Brain microvascular endothelial cell (primary cell): ENCODE measurements at regions not wholly inside any gene's neighbourhood (a gene's known extent, or its start where the extent isn't known, plus 50 kb on each side); places are given as distances from the start of the nearest gene placed in this dataset.

Experiments
- DNase-seq: peaks from one replicate; pipeline ENCODE4 v3.0.0-alpha.2; 2020
- H3K27ac ChIP-seq: fragments of 250-450 bp; sonication (Bioruptor Pico); 2 replicates; pipeline ENCODE4 v1.5.1; 2020; ENCODE audit warnings: mild to moderate bottlenecking, moderate library complexity
- H3K27me3 ChIP-seq: fragments of 250-450 bp; sonication (Bioruptor Pico); replicated peaks from 2 replicates; pipeline ENCODE4 v1.5.1; 2020; ENCODE audit warnings: mild to moderate bottlenecking
- H3K36me3 ChIP-seq: fragments of 250-450 bp; sonication (Bioruptor Pico); replicated peaks from 2 replicates; pipeline ENCODE4 v1.5.1; 2020; ENCODE audit warnings: mild to moderate bottlenecking
- H3K4me3 ChIP-seq: 2 replicates; pipeline ENCODE4 v1.5.1; 2011; ENCODE audit warnings: low read depth, mild to moderate bottlenecking, control low read depth, low read length, moderate library complexity
- CTCF ChIP-seq: IDR thresholded peaks from 2 replicates; pipeline ENCODE4 v1.5.1; 2011; ENCODE audit warnings: low read depth, mild to moderate bottlenecking, moderate library complexity, low read length, control low read depth, inconsistent platforms; ENCODE audit errors: missing control alignments
- in situ Hi-C: cut with HindIII; loops from 2 replicates; pipeline ENCODE4 v1.10.0; 2017; ENCODE audit warnings: low sequenced_read_pairs, low pct_ligation_motif_present

GRCh38 chr12:89779090-89779489 lies 70.5 kb upstream of the ATP2B1 start:
- Histone ChIP-seq H3K27me3 (no peaks in the 10 kb centered on the region), H3K4me3 (no peak overlapping the region), H3K36me3 (no peaks in the 10 kb centered on the region), H3K27ac (no peak overlapping the region)
- no peak for DNase-seq
- TF ChIP-seq CTCF = no peak
- in situ Hi-C loops = no loop called here

- in situ Hi-C loops = no loop called here
- TF ChIP-seq CTCF = no peak
- no peak for DNase-seq
- no peaks in the 10 kb centered on the region for H3K27me3 ChIP-seq
- no peaks in the 10 kb centered on the region for H3K36me3 ChIP-seq
- no peak overlapping the region for H3K4me3 ChIP-seq
- H3K27ac ChIP-seq = no peak overlapping the region
Observed at GRCh38 chr12:89777733-89778379, 69.2 kb upstream of the ATP2B1 start.

- Histone ChIP-seq H3K27ac (no peak overlapping the region), H3K36me3 (no peaks in the 10 kb centered on the region), H3K4me3 (no peak overlapping the region), H3K27me3 (no peaks in the 10 kb centered on the region)
- no peak for DNase-seq
- in situ Hi-C loops = no loop called here
- TF ChIP-seq CTCF = no peak
Observed at GRCh38 chr12:89775986-89776365, 67.3 kb upstream of the ATP2B1 start.

- no peak overlapping the region for H3K27ac ChIP-seq
- no peaks in the 10 kb centered on the region for H3K27me3 ChIP-seq
- H3K36me3 ChIP-seq = no peaks in the 10 kb centered on the region
- DNase-seq = no peak
- H3K4me3 ChIP-seq = no peak overlapping the region
- in situ Hi-C loops = no loop called here
- no peak for TF ChIP-seq CTCF
Observed at GRCh38 chr12:89775063-89775985, 66.7 kb upstream of the ATP2B1 start.

- H3K27me3 ChIP-seq = no peaks in the 10 kb centered on the region
- in situ Hi-C loops = no loop called here
- TF ChIP-seq CTCF = no peak
- no peak for DNase-seq
- H3K27ac ChIP-seq = no peak overlapping the region
- no peak overlapping the region for H3K4me3 ChIP-seq
- H3K36me3 ChIP-seq = no peaks in the 10 kb centered on the region
Observed at GRCh38 chr12:89774645-89775044, 66.0 kb upstream of the ATP2B1 start.

GRCh38 chr12:89770391-89770790 lies 61.8 kb upstream of the ATP2B1 start:
- Histone ChIP-seq H3K4me3 (no peak overlapping the region), H3K27me3 (no peaks in the 10 kb centered on the region), H3K36me3 (no peaks in the 10 kb centered on the region), H3K27ac (no peak overlapping the region)
- no peak for TF ChIP-seq CTCF
- no peak for DNase-seq
- in situ Hi-C loops = no loop called here
